BJ (cell line): ENCODE measurements at regions not wholly inside any gene's neighbourhood (a gene's known extent, or its start where the extent isn't known, plus 50 kb on each side); places are given as distances from the start of the nearest gene placed in this dataset.

Experiments used
- CTCF ChIA-PET: fragments of 350-600 bp; formaldehyde crosslinking; extraction: SDS; loops from one replicate; lab custom pipeline; 2021; ENCODE audit warnings: antibody characterized with exemption, inconsistent platforms; lab: Yijun Ruan, JAX
- POLR2A ChIA-PET: fragments of 300-600 bp; sonication (Branson Sonifier 250); formaldehyde crosslinking; extraction: SDS; loops from one replicate; lab custom pipeline; 2021; ENCODE audit warnings: antibody characterized with exemption; lab: Charles Lee
- DNase-seq: peaks from one replicate; pipeline ENCODE4 v3.0.0-alpha.2; 2011; ENCODE audit warnings: low read depth
- H3K27me3 ChIP-seq: 2 replicates; pipeline ENCODE4 v1.6.0; 2011; ENCODE audit warnings: low read length; ENCODE audit not compliant: control insufficient read depth, insufficient read depth
- H3K36me3 ChIP-seq: 2 replicates; pipeline ENCODE4 v1.5.1; 2011; ENCODE audit warnings: low read length; ENCODE audit not compliant: control insufficient read depth, insufficient read depth
- H3K4me3 ChIP-seq: 2 replicates; pipeline ENCODE4 v1.5.1; 2011; ENCODE audit warnings: low read depth, mild to moderate bottlenecking, control low read depth, low read length
- TF ChIP-seq, protein P1 (sequence below): IDR thresholded peaks from 2 replicates; pipeline ENCODE4 v1.5.1; 2011; ENCODE audit warnings: low read depth, mild to moderate bottlenecking, control low read depth, inconsistent platforms, low read length, moderate library complexity; ENCODE audit not compliant: insufficient read depth

DNA sequence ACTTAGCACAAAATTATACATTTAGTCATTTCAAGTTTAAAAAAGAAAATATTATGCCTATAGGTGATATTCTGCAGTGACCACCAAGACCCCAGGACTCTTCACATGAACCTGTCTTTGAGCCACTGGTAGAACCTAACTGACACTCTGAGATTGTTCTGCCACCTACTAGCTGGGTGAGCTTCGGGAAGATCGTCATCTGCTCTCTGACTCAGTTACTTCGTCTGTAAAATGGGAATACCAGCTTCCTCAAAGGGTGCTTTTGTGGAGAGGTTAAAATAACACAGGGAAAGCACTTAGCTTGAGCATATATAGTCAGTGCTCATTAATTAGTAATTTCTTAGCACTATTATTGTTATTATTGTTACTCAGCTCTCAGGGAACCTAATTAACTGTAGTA is 228.5 kb upstream of the JUN start:
- DNase-seq: no peak
- CTCF ChIA-PET: interaction anchor here (0.7 to 3.0 kb wide), 2 partner anchors 11 to 14 kb away, joined by 5 to 10 read pairs; no protein-coding TSS in a partner anchor
- POLR2A ChIA-PET: no interaction called here
- Histone ChIP-seq H3K36me3 (no peaks in the 10 kb centered on the region), H3K27me3 (no peaks in the 10 kb centered on the region), H3K4me3 (no peak overlapping the region)
- TF ChIP-seq, protein P1, sequence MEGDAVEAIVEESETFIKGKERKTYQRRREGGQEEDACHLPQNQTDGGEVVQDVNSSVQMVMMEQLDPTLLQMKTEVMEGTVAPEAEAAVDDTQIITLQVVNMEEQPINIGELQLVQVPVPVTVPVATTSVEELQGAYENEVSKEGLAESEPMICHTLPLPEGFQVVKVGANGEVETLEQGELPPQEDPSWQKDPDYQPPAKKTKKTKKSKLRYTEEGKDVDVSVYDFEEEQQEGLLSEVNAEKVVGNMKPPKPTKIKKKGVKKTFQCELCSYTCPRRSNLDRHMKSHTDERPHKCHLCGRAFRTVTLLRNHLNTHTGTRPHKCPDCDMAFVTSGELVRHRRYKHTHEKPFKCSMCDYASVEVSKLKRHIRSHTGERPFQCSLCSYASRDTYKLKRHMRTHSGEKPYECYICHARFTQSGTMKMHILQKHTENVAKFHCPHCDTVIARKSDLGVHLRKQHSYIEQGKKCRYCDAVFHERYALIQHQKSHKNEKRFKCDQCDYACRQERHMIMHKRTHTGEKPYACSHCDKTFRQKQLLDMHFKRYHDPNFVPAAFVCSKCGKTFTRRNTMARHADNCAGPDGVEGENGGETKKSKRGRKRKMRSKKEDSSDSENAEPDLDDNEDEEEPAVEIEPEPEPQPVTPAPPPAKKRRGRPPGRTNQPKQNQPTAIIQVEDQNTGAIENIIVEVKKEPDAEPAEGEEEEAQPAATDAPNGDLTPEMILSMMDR: no peak

DNA sequence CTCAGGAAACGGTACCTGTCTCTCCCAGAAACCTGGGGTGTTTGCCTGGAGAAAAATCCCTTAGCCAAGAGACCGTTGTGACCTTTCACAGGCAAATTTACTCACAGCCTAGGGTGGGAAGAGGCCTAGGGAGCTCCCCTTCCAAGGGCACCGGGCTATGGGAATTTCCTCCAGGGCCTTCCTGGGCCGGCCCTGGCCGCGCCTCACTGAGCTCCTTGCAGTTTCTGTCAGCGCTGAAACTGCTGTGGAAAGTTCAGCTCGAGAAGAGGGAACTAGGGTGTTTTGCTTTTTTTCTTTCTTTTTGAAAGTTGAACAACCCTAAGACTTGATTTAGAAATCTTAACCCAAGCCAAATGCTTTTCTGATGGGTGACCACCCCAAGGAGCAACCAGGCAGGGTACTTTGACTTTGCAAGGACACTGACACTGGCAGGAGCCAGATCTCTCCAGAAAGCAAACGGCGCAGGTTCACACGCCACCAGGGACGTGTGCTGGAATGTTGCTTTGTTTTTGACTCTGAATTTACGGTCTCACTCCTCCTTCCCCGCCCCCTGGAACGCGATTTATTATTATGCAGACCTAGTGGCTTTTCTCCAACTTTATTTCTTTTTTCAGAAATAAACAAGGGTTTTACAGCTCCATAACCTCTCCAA is 229.6 kb upstream of the JUN start:
- ChIA-PET CTCF (interaction anchor here (0.5 to 3.0 kb wide), 3 partner anchors 12 to 323 kb away, joined by 3 to 10 read pairs (median 6); no protein-coding TSS in a partner anchor), POLR2A (interaction anchor here (0.6 to 1.2 kb wide), 2 partner anchors 12 to 95 kb away, joined by 3 to 5 read pairs; no protein-coding TSS in a partner anchor)
- DNase-seq: peak; percentile 48
- TF ChIP-seq, protein P1: no peak
- Histone ChIP-seq H3K36me3 (no peaks in the 10 kb centered on the region), H3K4me3 (no peak overlapping the region), H3K27me3 (no peaks in the 10 kb centered on the region)

DNA sequence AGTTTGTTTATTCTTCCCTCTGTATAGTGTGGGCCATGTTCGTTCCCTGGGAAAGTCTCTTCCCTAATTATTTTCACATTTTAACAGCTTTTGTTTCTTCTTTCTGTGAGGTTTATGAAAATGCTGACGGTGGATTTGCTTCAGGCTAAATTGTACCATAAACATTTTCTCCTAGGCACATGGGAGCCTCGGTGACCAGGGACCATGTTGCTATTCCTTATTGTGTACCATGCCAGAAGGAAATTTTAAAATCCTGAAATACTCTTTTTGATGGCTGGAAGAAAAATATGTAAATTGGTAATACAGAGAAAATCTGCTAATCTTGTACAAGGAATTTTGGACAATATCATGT is 230.1 kb upstream of the JUN start:
- ChIA-PET CTCF (interaction anchor here (0.7 to 3.0 kb wide), 2 partner anchors 13 to 323 kb away, joined by 3 to 10 read pairs; no protein-coding TSS in a partner anchor), POLR2A (interaction anchor here (0.6 to 1.2 kb wide), 2 partner anchors 12 to 95 kb away, joined by 3 to 5 read pairs; no protein-coding TSS in a partner anchor)
- TF ChIP-seq, protein P1: no peak
- H3K4me3 ChIP-seq: no peak overlapping the region
- no peak for DNase-seq
- no peaks in the 10 kb centered on the region for H3K36me3 ChIP-seq
- H3K27me3 ChIP-seq: no peaks in the 10 kb centered on the region

DNA sequence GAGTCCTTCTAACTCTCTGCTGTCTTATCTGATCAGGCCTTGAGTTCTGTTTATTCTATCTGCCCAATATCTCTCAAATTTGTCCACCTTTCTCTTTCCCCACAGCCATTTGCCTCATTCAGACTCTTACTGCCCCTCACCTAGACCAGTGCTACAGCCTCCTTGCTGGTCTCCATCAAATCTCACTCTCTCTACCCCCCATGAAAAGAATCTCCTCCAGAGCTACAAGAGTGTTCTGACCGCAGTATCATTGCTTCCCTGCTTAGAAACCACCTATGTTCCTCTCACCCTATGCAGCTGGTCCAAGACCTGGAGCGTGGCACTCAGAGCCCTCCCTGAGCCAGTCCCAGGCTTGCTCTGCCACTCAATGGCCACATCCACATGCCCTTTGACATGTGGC is 231.0 kb upstream of the JUN start:
- ChIA-PET POLR2A (no interaction called here), CTCF (interaction anchor here (3.0 kb wide), 1 partner anchor 14 kb away, joined by 10 read pairs; no protein-coding TSS in a partner anchor)
- Histone ChIP-seq H3K27me3 (no peaks in the 10 kb centered on the region), H3K4me3 (no peak overlapping the region), H3K36me3 (no peaks in the 10 kb centered on the region)
- TF ChIP-seq, protein P1: no peak
- DNase-seq: no peak

DNA sequence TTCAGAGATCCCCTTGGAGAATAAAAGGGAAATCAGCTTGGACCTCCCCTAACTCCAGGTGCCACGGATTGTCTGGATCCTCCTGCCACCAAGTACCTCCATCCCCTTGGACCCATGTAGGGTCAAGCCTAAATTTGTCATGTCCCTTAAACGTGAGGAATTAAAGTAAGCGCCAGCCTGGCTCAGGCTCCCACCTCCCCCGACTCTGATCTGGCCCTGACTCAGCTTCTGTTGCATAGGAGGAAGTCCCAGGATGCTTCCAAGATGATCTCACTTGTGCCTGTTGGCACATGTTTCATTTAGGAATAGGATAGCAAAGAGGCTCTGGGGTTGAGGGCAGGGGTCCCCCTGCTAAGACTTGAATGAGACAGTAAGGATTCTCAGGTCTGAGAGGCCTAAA is 231.9 kb upstream of the JUN start:
- H3K27me3 ChIP-seq: no peaks in the 10 kb centered on the region
- DNase-seq: peak; percentile 26
- CTCF ChIA-PET: no interaction called here
- no peak overlapping the region for H3K4me3 ChIP-seq
- TF ChIP-seq, protein P1: no peak
- H3K36me3 ChIP-seq: no peaks in the 10 kb centered on the region
- POLR2A ChIA-PET: no interaction called here
